MM.1S (cell line): ENCODE measurements at regions not wholly inside any gene's neighbourhood (a gene's known extent, or its start where the extent isn't known, plus 50 kb on each side); places are given as distances from the start of the nearest gene placed in this dataset.

Experiments
- CTCF ChIP-seq: fragments of 300-600 bp; sonication (generic); IDR thresholded peaks from 2 replicates; pipeline ENCODE4 v1.5.1; 2016; ENCODE audit warnings: antibody characterized with exemption, low read length, mixed read lengths
- EZH2 ChIP-seq: fragments of 300-600 bp; sonication (generic); optimal IDR thresholded peaks from 2 replicates; pipeline ENCODE3; 2017; ENCODE audit warnings: low read depth, mild to moderate bottlenecking, antibody characterized with exemption, low read length, mixed read lengths
- EZH2phosphoT487 ChIP-seq: fragments of 300-600 bp; sonication (generic); IDR thresholded peaks from 2 replicates; pipeline ENCODE4 v1.6.1; 2018; ENCODE audit warnings: antibody characterized with exemption, low read length

GRCh38 chr20:29878281-29878741 is 1379.2 kb upstream of the DEFB115 start:
- TF ChIP-seq CTCF (no peak), EZH2phosphoT487 (no peak), EZH2 (no peak)
